ENCODE measurements at regions not wholly inside any gene's neighbourhood (a gene's known extent, or its start where the extent isn't known, plus 50 kb on each side); places are given as distances from the start of the nearest gene placed in this dataset.

DNA sequence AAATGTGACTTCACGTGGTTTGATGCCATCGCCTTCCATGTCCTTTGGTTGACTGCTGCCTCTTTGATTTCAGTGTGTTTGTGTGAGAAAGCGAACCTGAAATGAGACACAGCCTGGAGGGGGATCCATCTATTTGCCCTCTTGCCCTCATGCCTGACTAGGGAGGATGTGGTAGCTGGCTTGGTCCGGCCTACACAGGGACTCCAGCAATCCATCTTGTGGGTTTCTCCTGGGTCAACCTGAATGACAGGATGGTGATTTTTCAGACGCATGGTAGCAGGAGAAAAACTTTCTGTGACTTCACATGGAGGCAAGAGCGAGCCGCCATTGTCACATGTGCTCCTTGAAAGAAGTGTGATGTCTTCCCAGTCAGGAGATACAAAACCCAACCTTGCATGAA, 117.9 kb upstream of the DNAH14 start:
- Mint-ChIP-seq H3K4me3 (ENCODE audit: unreplicated experiment) (no peak overlapping the region), H3K27ac (ENCODE audit: unreplicated experiment) (no peak overlapping the region), H3K9me3 (ENCODE audit: unreplicated experiment) (peaks cover 6% of the 10 kb centered on the region), H3K36me3 (ENCODE audit: unreplicated experiment) (peaks cover 9% of the 10 kb centered on the region), H3K27me3 (ENCODE audit: unreplicated experiment) (no peaks in the 10 kb centered on the region), H3K4me1 (ENCODE audit: low read depth, unreplicated experiment) (no peaks in the 10 kb centered on the region)
- TF ChIP-seq, protein P1, sequence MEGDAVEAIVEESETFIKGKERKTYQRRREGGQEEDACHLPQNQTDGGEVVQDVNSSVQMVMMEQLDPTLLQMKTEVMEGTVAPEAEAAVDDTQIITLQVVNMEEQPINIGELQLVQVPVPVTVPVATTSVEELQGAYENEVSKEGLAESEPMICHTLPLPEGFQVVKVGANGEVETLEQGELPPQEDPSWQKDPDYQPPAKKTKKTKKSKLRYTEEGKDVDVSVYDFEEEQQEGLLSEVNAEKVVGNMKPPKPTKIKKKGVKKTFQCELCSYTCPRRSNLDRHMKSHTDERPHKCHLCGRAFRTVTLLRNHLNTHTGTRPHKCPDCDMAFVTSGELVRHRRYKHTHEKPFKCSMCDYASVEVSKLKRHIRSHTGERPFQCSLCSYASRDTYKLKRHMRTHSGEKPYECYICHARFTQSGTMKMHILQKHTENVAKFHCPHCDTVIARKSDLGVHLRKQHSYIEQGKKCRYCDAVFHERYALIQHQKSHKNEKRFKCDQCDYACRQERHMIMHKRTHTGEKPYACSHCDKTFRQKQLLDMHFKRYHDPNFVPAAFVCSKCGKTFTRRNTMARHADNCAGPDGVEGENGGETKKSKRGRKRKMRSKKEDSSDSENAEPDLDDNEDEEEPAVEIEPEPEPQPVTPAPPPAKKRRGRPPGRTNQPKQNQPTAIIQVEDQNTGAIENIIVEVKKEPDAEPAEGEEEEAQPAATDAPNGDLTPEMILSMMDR (IDR thresholded peaks at IDR 0.05; ENCODE audit: partially characterized antibody, unreplicated experiment), result no peak
- no peak for DNase-seq

GRCh38 chr1:224815647-224816046, 113.8 kb upstream of the DNAH14 start:
- Mint-ChIP-seq H3K36me3 (ENCODE audit: unreplicated experiment) (peaks cover 8% of the 10 kb centered on the region), H3K4me3 (ENCODE audit: unreplicated experiment) (no peak overlapping the region), H3K9me3 (ENCODE audit: unreplicated experiment) (peaks cover 4% of the 10 kb centered on the region), H3K4me1 (ENCODE audit: low read depth, unreplicated experiment) (no peaks in the 10 kb centered on the region), H3K27me3 (ENCODE audit: unreplicated experiment) (no peaks in the 10 kb centered on the region), H3K27ac (ENCODE audit: unreplicated experiment) (no peak overlapping the region)
- TF ChIP-seq, protein P1 (IDR thresholded peaks at IDR 0.05; ENCODE audit: partially characterized antibody, unreplicated experiment), result no peak
- DNase-seq, result no peak

- Mint-ChIP-seq H3K27ac (ENCODE audit: unreplicated experiment) (no peak overlapping the region), H3K36me3 (ENCODE audit: unreplicated experiment) (peaks cover 4% of the 10 kb centered on the region), H3K9me3 (ENCODE audit: unreplicated experiment) (peaks cover 4% of the 10 kb centered on the region), H3K4me1 (ENCODE audit: low read depth, unreplicated experiment) (no peaks in the 10 kb centered on the region), H3K4me3 (ENCODE audit: unreplicated experiment) (no peak overlapping the region), H3K27me3 (ENCODE audit: unreplicated experiment) (no peaks in the 10 kb centered on the region)
- TF ChIP-seq, protein P1 (IDR thresholded peaks at IDR 0.05; ENCODE audit: partially characterized antibody, unreplicated experiment), result no peak
- no peak for DNase-seq
Measured at GRCh38 chr1:224816062-224816461, 113.4 kb upstream of the DNAH14 start.

- H3K36me3 Mint-ChIP-seq (ENCODE audit: unreplicated experiment), result peaks cover 3% of the 10 kb centered on the region
- TF ChIP-seq, protein P1 (IDR thresholded peaks at IDR 0.05; ENCODE audit: partially characterized antibody, unreplicated experiment), result no peak
- H3K4me3 Mint-ChIP-seq (ENCODE audit: unreplicated experiment), result no peak overlapping the region
- H3K27ac Mint-ChIP-seq (ENCODE audit: unreplicated experiment), result no peak overlapping the region
- H3K27me3 Mint-ChIP-seq (ENCODE audit: unreplicated experiment), result no peaks in the 10 kb centered on the region
- H3K4me1 Mint-ChIP-seq (ENCODE audit: low read depth, unreplicated experiment), result no peaks in the 10 kb centered on the region
- peaks cover 3% of the 10 kb centered on the region for H3K9me3 Mint-ChIP-seq (ENCODE audit: unreplicated experiment)
- no peak for DNase-seq
Measured at GRCh38 chr1:224817382-224817781, 112.1 kb upstream of the DNAH14 start.

GRCh38 chr1:224819861-224820260, 109.6 kb upstream of the DNAH14 start:
- Mint-ChIP-seq H3K4me3 (ENCODE audit: unreplicated experiment) (no peak overlapping the region), H3K9me3 (ENCODE audit: unreplicated experiment) (peaks cover 3% of the 10 kb centered on the region), H3K36me3 (ENCODE audit: unreplicated experiment) (peaks cover 5% of the 10 kb centered on the region), H3K27me3 (ENCODE audit: unreplicated experiment) (no peaks in the 10 kb centered on the region), H3K27ac (ENCODE audit: unreplicated experiment) (no peak overlapping the region), H3K4me1 (ENCODE audit: low read depth, unreplicated experiment) (no peaks in the 10 kb centered on the region)
- TF ChIP-seq, protein P1 (IDR thresholded peaks at IDR 0.05; ENCODE audit: partially characterized antibody, unreplicated experiment), result no peak
- no peak for DNase-seq

Measured in glutamatergic neuron (in vitro differentiated cells).